ENCODE measurements at regions not wholly inside any gene's neighbourhood (a gene's known extent, or its start where the extent isn't known, plus 50 kb on each side); places are given as distances from the start of the nearest gene placed in this dataset.

DNA sequence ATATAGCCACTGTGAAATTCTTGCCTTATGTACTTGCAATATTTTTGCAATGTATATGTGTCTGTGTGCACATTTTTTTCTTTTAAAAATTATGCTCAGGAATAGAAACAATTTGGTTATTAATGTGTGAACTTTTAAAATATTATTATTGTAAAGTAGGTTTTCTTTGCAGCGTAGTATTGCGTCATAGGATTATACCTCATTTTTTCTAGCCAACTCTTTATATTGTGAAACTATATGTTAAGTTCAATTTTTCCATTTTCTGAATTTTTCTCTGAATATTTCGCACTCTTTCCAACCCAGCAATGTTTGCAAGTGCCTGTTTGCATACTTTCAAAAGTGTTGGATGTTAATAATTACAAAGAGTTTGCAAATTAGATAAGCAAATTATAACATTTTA lies 471.6 kb upstream of the LMO3 start:
- no peak for TF ChIP-seq EZH2 (IDR thresholded peaks at IDR 0.05; ENCODE audit: borderline replicate concordance, low read length)
- TF ChIP-seq, protein P1, sequence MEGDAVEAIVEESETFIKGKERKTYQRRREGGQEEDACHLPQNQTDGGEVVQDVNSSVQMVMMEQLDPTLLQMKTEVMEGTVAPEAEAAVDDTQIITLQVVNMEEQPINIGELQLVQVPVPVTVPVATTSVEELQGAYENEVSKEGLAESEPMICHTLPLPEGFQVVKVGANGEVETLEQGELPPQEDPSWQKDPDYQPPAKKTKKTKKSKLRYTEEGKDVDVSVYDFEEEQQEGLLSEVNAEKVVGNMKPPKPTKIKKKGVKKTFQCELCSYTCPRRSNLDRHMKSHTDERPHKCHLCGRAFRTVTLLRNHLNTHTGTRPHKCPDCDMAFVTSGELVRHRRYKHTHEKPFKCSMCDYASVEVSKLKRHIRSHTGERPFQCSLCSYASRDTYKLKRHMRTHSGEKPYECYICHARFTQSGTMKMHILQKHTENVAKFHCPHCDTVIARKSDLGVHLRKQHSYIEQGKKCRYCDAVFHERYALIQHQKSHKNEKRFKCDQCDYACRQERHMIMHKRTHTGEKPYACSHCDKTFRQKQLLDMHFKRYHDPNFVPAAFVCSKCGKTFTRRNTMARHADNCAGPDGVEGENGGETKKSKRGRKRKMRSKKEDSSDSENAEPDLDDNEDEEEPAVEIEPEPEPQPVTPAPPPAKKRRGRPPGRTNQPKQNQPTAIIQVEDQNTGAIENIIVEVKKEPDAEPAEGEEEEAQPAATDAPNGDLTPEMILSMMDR (IDR thresholded peaks at IDR 0.05; ENCODE audit: low read length): no peak
- no peak overlapping the region for H3K9ac ChIP-seq (ENCODE audit: low read length)
- H3K4me3 ChIP-seq (ENCODE audit: low read depth, low read length, poor library complexity, severe bottlenecking): no peak overlapping the region
- no peak overlapping the region for H2AFZ ChIP-seq (ENCODE audit: low read length)
- H3F3A ChIP-seq (ENCODE audit: insufficient read depth, low read length): no peaks in the 10 kb centered on the region
- no peaks in the 10 kb centered on the region for H3K9me3 ChIP-seq (ENCODE audit: low read length)
- H3K27ac ChIP-seq (ENCODE audit: low read depth, low read length, poor library complexity, severe bottlenecking): no peak overlapping the region
- no peak overlapping the region for H3K4me2 ChIP-seq (ENCODE audit: low read length)
- H3K27me3 ChIP-seq (ENCODE audit: insufficient read depth, low read length): no peaks in the 10 kb centered on the region
- H4K20me1 ChIP-seq (ENCODE audit: insufficient read depth, low read length): no peaks in the 10 kb centered on the region
- H3K79me2 ChIP-seq (ENCODE audit: insufficient read depth, low read length): no peaks in the 10 kb centered on the region
- no peaks in the 10 kb centered on the region for H3K36me3 ChIP-seq (ENCODE audit: insufficient read depth, low read length)
- no peaks in the 10 kb centered on the region for H3K4me1 ChIP-seq (ENCODE audit: insufficient read depth, low read length, severe bottlenecking)
- no peaks in the 10 kb centered on the region for H3K9me2 ChIP-seq (ENCODE audit: low read depth, low read length)

DNA sequence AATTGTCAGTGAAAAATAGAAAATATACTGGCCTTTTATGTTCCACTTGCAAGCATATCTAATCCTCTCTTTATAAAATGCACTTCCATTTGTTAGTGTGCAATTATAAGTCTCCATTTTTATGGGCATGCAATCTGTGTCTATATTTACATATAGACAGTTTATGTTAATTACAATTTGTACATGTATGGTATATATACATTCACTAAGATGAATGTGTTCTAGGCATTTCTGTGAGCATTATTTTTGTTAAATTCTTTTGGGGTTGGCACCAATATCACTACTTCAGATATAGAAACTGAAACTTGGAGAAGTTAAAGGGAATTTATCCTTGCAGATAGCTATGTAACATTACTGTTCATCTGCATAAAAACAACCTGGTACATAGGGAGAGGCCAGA lies 470.8 kb upstream of the LMO3 start:
- H3K4me3 ChIP-seq (ENCODE audit: low read depth, low read length, poor library complexity, severe bottlenecking): no peak overlapping the region
- H4K20me1 ChIP-seq (ENCODE audit: insufficient read depth, low read length): no peaks in the 10 kb centered on the region
- H3K9me3 ChIP-seq (ENCODE audit: low read length): no peaks in the 10 kb centered on the region
- H3F3A ChIP-seq (ENCODE audit: insufficient read depth, low read length): no peaks in the 10 kb centered on the region
- H3K4me2 ChIP-seq (ENCODE audit: low read length): no peak overlapping the region
- TF ChIP-seq EZH2 (IDR thresholded peaks at IDR 0.05; ENCODE audit: borderline replicate concordance, low read length): no peak
- TF ChIP-seq, protein P1 (IDR thresholded peaks at IDR 0.05; ENCODE audit: low read length): no peak
- H3K36me3 ChIP-seq (ENCODE audit: insufficient read depth, low read length): no peaks in the 10 kb centered on the region
- no peaks in the 10 kb centered on the region for H3K79me2 ChIP-seq (ENCODE audit: insufficient read depth, low read length)
- H3K27ac ChIP-seq (ENCODE audit: low read depth, low read length, poor library complexity, severe bottlenecking): no peak overlapping the region
- H3K4me1 ChIP-seq (ENCODE audit: insufficient read depth, low read length, severe bottlenecking): no peaks in the 10 kb centered on the region
- H3K9ac ChIP-seq (ENCODE audit: low read length): no peak overlapping the region
- no peak overlapping the region for H2AFZ ChIP-seq (ENCODE audit: low read length)
- no peaks in the 10 kb centered on the region for H3K27me3 ChIP-seq (ENCODE audit: insufficient read depth, low read length)
- no peaks in the 10 kb centered on the region for H3K9me2 ChIP-seq (ENCODE audit: low read depth, low read length)

DNA sequence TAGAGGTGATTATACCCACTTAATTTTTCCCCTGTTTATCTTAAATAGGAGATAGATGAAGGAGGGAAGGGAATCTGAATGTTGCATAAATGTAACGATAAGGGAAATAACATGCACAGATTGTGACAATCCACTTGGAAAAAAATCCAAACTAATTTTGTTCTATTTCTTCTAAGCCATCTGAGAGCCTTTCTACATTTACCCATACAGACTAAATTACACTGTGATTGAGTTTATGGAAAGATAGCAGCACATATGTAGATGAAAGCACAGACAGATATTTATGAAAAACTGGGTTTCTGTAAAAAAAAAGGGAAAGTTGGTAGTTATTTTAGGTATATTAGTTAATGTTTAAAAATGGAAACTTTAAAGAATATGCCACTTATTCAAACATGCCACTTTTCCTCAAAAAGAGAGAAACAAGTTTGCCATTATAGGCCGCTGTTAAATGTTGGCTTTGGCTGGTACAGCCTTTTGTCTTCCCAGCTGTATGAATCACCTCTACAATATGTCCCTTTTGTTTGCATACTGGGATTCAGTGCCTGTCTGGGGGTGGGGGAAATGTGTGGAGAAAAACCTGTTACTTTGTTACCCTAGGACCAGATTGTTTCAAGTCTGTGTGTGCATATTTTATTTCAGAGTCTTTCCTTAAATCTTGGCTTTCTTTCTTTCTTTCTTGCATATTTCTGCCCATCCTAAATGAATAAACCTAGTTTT lies 470.2 kb upstream of the LMO3 start:
- H3K9ac ChIP-seq (ENCODE audit: low read length): no peak overlapping the region
- H3K9me2 ChIP-seq (ENCODE audit: low read depth, low read length): no peaks in the 10 kb centered on the region
- no peak overlapping the region for H3K4me3 ChIP-seq (ENCODE audit: low read depth, low read length, poor library complexity, severe bottlenecking)
- no peaks in the 10 kb centered on the region for H3K36me3 ChIP-seq (ENCODE audit: insufficient read depth, low read length)
- no peaks in the 10 kb centered on the region for H3F3A ChIP-seq (ENCODE audit: insufficient read depth, low read length)
- no peak overlapping the region for H3K4me2 ChIP-seq (ENCODE audit: low read length)
- H3K4me1 ChIP-seq (ENCODE audit: insufficient read depth, low read length, severe bottlenecking): no peaks in the 10 kb centered on the region
- no peak overlapping the region for H3K27ac ChIP-seq (ENCODE audit: low read depth, low read length, poor library complexity, severe bottlenecking)
- H3K27me3 ChIP-seq (ENCODE audit: insufficient read depth, low read length): no peaks in the 10 kb centered on the region
- H4K20me1 ChIP-seq (ENCODE audit: insufficient read depth, low read length): no peaks in the 10 kb centered on the region
- H3K79me2 ChIP-seq (ENCODE audit: insufficient read depth, low read length): no peaks in the 10 kb centered on the region
- TF ChIP-seq, protein P1 (IDR thresholded peaks at IDR 0.05; ENCODE audit: low read length): no peak
- no peak for TF ChIP-seq EZH2 (IDR thresholded peaks at IDR 0.05; ENCODE audit: borderline replicate concordance, low read length)
- no peaks in the 10 kb centered on the region for H3K9me3 ChIP-seq (ENCODE audit: low read length)
- no peak overlapping the region for H2AFZ ChIP-seq (ENCODE audit: low read length)
